ENCODE measurements at regions not wholly inside any gene's neighbourhood (a gene's known extent, or its start where the extent isn't known, plus 50 kb on each side); places are given as distances from the start of the nearest gene placed in this dataset.

- TF ChIP-seq EZH2phosphoT487 (IDR thresholded peaks at IDR 0.05; ENCODE audit: low read depth) (no peak), CTCF (IDR thresholded peaks at IDR 0.05; ENCODE audit: low read depth, low read length) (no peak)
Measured at GRCh38 chr14:22388669-22389595, 200.1 kb downstream of the DAD1 start.

Measured in OCI-LY3 (cell line).